HCT116 (cell line): ENCODE measurements at regions not wholly inside any gene's neighbourhood (a gene's known extent, or its start where the extent isn't known, plus 50 kb on each side); places are given as distances from the start of the nearest gene placed in this dataset.
A peak's percentile ranks its signal among the peaks of the same experiment; 100 is the strongest.

Experiments
- CEBPB ChIP-seq: IDR thresholded peaks from 2 replicates; pipeline ENCODE4 v1.6.1; 2012; ENCODE audit warnings: low read depth
- EZH2 ChIP-seq: fragments of 200-600 bp; sonication (generic); IDR thresholded peaks from 2 replicates; pipeline ENCODE4 v1.6.1; 2017; ENCODE audit warnings: antibody characterized with exemption, mixed run types
- EZH2phosphoT487 ChIP-seq: fragments of 200-600 bp; IDR thresholded peaks from 2 replicates; pipeline ENCODE4 v1.6.1; 2018; ENCODE audit warnings: antibody characterized with exemption, borderline replicate concordance
- POLR2A ChIP-seq: IDR thresholded peaks from 2 replicates; pipeline ENCODE4 v1.7.0; 2011; ENCODE audit warnings: borderline replicate concordance; ENCODE audit not compliant: insufficient read depth, insufficient read length; ENCODE audit errors: extremely low read depth
- POLR2AphosphoS5 ChIP-seq: IDR thresholded peaks from 2 replicates; pipeline ENCODE4 v1.6.1; 2011; ENCODE audit warnings: mild to moderate bottlenecking, low read depth, low read length, moderate library complexity
- RAD21 ChIP-seq: IDR thresholded peaks from 2 replicates; pipeline ENCODE4 v1.6.1; 2012; ENCODE audit warnings: low read depth, mild to moderate bottlenecking
- SP1 ChIP-seq: IDR thresholded peaks from 2 replicates; pipeline ENCODE4 v1.6.1; 2012; ENCODE audit warnings: low read depth
- YY1 ChIP-seq: IDR thresholded peaks from 2 replicates; pipeline ENCODE4 v1.6.1; 2011; ENCODE audit warnings: low read length, low read depth, moderate library complexity, mild to moderate bottlenecking; ENCODE audit not compliant: insufficient replicate concordance; ENCODE audit errors: extremely low read depth
- ZFX ChIP-seq: fragments of 450-650 bp; IDR thresholded peaks from 2 replicates; pipeline ENCODE4 v1.6.1; 2017
- ZNF274 ChIP-seq: fragments of 200-500 bp; sonication (Bioruptor generic); IDR thresholded peaks from 2 replicates; pipeline ENCODE4 v1.6.1; 2014; ENCODE audit warnings: mild to moderate bottlenecking, low read depth, low read length, inconsistent platforms
- TF ChIP-seq, protein P1 (sequence below), 3 experiments: fragments of 200-600 bp in 1 of 3; sonication (generic) in 1 of 3; IDR thresholded peaks in 2 of 3; conservative IDR thresholded peaks in 1 of 3; 2 replicates each; pipeline ENCODE4 v1.5.1; 2012 to 2017; ENCODE audit warnings: low read depth in 2 of 3, low read length in 2 of 3, antibody characterized with exemption in 1 of 3, borderline replicate concordance in 1 of 3, control low read depth in 1 of 3, mild to moderate bottlenecking in 1 of 3, mixed read lengths in 1 of 3, mixed run types in 1 of 3, moderate library complexity in 1 of 3; ENCODE audit not compliant: insufficient read depth in 1 of 3
- TF ChIP-seq, protein P2 (sequence below): IDR thresholded peaks from 2 replicates; pipeline ENCODE4 v1.6.1; 2012; ENCODE audit warnings: low read depth
- TF ChIP-seq, protein P3 (sequence below): IDR thresholded peaks from 2 replicates; pipeline ENCODE4 v1.6.1; 2012

DNA sequence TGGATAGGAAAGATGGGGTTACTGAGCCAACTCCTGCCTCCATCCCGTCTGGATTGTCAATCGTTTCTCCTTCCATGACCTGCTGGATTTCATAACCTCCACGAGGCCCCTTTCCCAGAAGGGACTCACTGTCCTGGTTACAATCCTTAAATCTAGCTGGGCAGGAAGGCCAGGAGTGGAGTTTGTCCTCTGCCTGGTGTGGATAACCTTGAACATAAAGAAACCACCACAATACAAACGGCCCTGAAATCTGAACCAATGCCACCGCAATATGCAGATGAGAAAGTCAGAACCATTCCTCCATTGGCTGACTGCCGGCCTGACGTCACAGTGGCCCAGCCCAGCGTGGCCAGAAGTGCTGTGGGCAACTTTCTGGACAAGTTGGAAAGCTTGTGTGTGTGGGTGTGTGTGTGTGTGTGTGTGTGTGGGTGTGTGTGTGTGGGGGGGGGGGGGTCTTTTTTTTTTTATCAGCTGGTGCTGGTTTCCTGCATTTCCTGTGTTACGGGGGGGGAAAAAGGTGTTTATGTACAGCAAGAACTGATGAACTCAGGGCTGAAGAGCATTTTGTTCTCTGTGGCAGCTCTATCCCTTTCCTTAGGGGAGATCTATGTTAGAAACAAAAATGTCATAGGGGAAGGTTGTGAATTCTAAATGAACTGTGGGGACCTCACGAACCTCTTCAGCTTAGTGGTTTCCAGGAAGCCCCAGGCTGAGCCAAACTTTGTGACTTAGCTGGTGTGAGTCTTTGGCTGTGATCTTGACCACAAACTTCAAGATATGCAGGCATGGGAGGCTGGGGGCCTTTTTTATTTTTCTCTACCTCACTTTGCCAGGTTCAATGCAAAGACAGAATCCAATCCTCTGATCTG lies 81.6 kb upstream of the MED13L start:
- TF ChIP-seq, protein P1, sequence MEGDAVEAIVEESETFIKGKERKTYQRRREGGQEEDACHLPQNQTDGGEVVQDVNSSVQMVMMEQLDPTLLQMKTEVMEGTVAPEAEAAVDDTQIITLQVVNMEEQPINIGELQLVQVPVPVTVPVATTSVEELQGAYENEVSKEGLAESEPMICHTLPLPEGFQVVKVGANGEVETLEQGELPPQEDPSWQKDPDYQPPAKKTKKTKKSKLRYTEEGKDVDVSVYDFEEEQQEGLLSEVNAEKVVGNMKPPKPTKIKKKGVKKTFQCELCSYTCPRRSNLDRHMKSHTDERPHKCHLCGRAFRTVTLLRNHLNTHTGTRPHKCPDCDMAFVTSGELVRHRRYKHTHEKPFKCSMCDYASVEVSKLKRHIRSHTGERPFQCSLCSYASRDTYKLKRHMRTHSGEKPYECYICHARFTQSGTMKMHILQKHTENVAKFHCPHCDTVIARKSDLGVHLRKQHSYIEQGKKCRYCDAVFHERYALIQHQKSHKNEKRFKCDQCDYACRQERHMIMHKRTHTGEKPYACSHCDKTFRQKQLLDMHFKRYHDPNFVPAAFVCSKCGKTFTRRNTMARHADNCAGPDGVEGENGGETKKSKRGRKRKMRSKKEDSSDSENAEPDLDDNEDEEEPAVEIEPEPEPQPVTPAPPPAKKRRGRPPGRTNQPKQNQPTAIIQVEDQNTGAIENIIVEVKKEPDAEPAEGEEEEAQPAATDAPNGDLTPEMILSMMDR (IDR thresholded peaks at IDR 0.05 in 2 of 3, conservative IDR thresholded peaks at IDR 0.05 in 1 of 3; ENCODE audit: borderline replicate concordance in 1 of 3, insufficient read depth in 1 of 3, low read depth in 2 of 3, low read length in 2 of 3), result no peak
- TF ChIP-seq POLR2A (no peak), ZNF274 (no peak), SP1 (peak; percentile 59), POLR2AphosphoS5 (no peak), EZH2phosphoT487 (no peak), CEBPB (no peak), EZH2 (no peak), RAD21 (no peak), YY1 (no peak), ZFX (no peak)
- TF ChIP-seq, protein P2, sequence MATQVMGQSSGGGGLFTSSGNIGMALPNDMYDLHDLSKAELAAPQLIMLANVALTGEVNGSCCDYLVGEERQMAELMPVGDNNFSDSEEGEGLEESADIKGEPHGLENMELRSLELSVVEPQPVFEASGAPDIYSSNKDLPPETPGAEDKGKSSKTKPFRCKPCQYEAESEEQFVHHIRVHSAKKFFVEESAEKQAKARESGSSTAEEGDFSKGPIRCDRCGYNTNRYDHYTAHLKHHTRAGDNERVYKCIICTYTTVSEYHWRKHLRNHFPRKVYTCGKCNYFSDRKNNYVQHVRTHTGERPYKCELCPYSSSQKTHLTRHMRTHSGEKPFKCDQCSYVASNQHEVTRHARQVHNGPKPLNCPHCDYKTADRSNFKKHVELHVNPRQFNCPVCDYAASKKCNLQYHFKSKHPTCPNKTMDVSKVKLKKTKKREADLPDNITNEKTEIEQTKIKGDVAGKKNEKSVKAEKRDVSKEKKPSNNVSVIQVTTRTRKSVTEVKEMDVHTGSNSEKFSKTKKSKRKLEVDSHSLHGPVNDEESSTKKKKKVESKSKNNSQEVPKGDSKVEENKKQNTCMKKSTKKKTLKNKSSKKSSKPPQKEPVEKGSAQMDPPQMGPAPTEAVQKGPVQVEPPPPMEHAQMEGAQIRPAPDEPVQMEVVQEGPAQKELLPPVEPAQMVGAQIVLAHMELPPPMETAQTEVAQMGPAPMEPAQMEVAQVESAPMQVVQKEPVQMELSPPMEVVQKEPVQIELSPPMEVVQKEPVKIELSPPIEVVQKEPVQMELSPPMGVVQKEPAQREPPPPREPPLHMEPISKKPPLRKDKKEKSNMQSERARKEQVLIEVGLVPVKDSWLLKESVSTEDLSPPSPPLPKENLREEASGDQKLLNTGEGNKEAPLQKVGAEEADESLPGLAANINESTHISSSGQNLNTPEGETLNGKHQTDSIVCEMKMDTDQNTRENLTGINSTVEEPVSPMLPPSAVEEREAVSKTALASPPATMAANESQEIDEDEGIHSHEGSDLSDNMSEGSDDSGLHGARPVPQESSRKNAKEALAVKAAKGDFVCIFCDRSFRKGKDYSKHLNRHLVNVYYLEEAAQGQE, result no peak
- TF ChIP-seq, protein P3, sequence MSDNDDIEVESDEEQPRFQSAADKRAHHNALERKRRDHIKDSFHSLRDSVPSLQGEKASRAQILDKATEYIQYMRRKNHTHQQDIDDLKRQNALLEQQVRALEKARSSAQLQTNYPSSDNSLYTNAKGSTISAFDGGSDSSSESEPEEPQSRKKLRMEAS, result no peak
